Gastrocnemius medialis (tissue), 4 donors: ENCODE measurements at regions not wholly inside any gene's neighbourhood (a gene's known extent, or its start where the extent isn't known, plus 50 kb on each side); places are given as distances from the start of the nearest gene placed in this dataset.

Experiments used
- ATAC-seq, 2 donors: fragments of 150-250 bp; one replicate each; pipeline ENCODE4 v1.9.1; 2016
- DNase-seq, 2 donors: peaks; one replicate each; pipeline ENCODE4 v3.0.0-alpha.2; 2019
- H3K27ac ChIP-seq, 4 donors: fragments of 200-600 bp; sonication (generic); 1 replicate in 1 of 4; 2 replicates in 3 of 4; pipeline ENCODE4 v1.5.1; 2016 to 2018; ENCODE audit warnings: mild to moderate bottlenecking in 2 of 4, moderate library complexity in 1 of 4
- H3K27me3 ChIP-seq, 3 donors: fragments of 200-600 bp; sonication (generic) in 2 of 3; 1 replicate in 1 of 3; 2 replicates in 2 of 3; pipeline versions ENCODE4 v1.5.1 to v1.6.0; 2016 to 2019; ENCODE audit warnings: mild to moderate bottlenecking in 1 of 3, moderate library complexity in 1 of 3
- H3K36me3 ChIP-seq, 2 donors: fragments of 200-600 bp; sonication (generic) in 1 of 2; one replicate each; pipeline ENCODE4 v1.5.1; 2017 to 2018
- H3K4me1 ChIP-seq, 2 donors: fragments of 200-600 bp; sonication (generic) in 1 of 2; one replicate each; pipeline ENCODE4 v1.5.1; 2016 to 2017; ENCODE audit warnings: mild to moderate bottlenecking in 2 of 2
- H3K4me3 ChIP-seq, 4 donors: fragments of 200-600 bp; sonication (generic) in 3 of 4; 1 replicate in 1 of 4; 2 replicates in 3 of 4; pipeline ENCODE4 v1.5.1; 2016 to 2019; ENCODE audit warnings: mild to moderate bottlenecking in 2 of 4
- H3K9me3 ChIP-seq, 3 donors: fragments of 200-600 bp; sonication (generic) in 2 of 3; 1 replicate in 1 of 3; 2 replicates in 2 of 3; pipeline ENCODE4 v1.5.1; 2016 to 2019
- POLR2A ChIP-seq, 2 donors: fragments of 450-650 bp; IDR thresholded peaks; one replicate each; pipeline ENCODE4 v1.6.1; 2017; ENCODE audit warnings: antibody characterized with exemption in 2 of 2, mild to moderate bottlenecking in 2 of 2, moderate library complexity in 2 of 2
- in situ Hi-C, 4 donors: fragments of 200-750 bp; cut with MboI; loops; one replicate each; pipeline versions ENCODE4 v1.15.0 to v1.8.0; 2017; ENCODE audit warnings: low sequenced_read_pairs in 4 of 4
- intact Hi-C: fragments of 100-400 bp; cut with DNase I; formaldehyde crosslinking; loops from one replicate; pipeline ENCODE4 v1.15.1; 2023; ENCODE audit warnings: low total_unique reads
- TF ChIP-seq, protein P1 (sequence below), 5 experiments: fragments of 450-650 bp in 3 of 5; fragments of 200-600 bp in 2 of 5; sonication (generic) in 2 of 5; IDR thresholded peaks in 4 of 5; conservative IDR thresholded peaks in 1 of 5; 1 replicate in 4 of 5; 2 replicates in 1 of 5; pipeline ENCODE4 v1.5.1; 2016 to 2019; ENCODE audit warnings: antibody characterized with exemption in 5 of 5, mild to moderate bottlenecking in 3 of 5, moderate library complexity in 3 of 5

DNA sequence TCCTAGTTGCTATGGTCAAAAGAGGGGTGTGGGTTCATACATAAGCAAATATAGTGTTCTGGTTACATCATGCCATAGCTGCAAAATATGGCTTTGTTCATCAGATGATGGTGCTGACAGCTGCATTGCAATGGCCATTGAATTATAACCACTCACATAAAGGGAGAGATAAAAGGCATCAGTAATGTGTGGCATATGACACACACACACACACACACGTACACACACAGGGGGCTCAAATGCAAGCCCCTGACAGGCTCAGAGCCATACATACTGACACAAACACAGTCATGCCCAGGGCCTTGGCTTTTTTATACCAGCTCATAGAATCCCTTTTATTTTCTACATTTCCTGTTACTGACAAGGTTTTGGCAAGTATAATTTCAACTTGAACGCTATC, 698.9 kb downstream of the BCL11B start:
- Histone ChIP-seq H3K4me3 (no peak overlapping the region), H3K9me3 (no peaks in the 10 kb centered on the region), H3K4me1 (no peaks in the 10 kb centered on the region), H3K36me3 (no peaks in the 10 kb centered on the region), H3K27ac (no peak overlapping the region), H3K27me3 (no peaks in the 10 kb centered on the region)
- TF ChIP-seq, protein P1, sequence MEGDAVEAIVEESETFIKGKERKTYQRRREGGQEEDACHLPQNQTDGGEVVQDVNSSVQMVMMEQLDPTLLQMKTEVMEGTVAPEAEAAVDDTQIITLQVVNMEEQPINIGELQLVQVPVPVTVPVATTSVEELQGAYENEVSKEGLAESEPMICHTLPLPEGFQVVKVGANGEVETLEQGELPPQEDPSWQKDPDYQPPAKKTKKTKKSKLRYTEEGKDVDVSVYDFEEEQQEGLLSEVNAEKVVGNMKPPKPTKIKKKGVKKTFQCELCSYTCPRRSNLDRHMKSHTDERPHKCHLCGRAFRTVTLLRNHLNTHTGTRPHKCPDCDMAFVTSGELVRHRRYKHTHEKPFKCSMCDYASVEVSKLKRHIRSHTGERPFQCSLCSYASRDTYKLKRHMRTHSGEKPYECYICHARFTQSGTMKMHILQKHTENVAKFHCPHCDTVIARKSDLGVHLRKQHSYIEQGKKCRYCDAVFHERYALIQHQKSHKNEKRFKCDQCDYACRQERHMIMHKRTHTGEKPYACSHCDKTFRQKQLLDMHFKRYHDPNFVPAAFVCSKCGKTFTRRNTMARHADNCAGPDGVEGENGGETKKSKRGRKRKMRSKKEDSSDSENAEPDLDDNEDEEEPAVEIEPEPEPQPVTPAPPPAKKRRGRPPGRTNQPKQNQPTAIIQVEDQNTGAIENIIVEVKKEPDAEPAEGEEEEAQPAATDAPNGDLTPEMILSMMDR (IDR thresholded peaks at IDR 0.05 in 4 of 5, conservative IDR thresholded peaks at IDR 0.05 in 1 of 5), result no peak
- no peak for TF ChIP-seq POLR2A (IDR thresholded peaks at IDR 0.05)
- ATAC-seq (no peak), DNase-seq (no peak)
- in situ Hi-C loops, result no loop called here
- intact Hi-C loops, result no loop called here

DNA sequence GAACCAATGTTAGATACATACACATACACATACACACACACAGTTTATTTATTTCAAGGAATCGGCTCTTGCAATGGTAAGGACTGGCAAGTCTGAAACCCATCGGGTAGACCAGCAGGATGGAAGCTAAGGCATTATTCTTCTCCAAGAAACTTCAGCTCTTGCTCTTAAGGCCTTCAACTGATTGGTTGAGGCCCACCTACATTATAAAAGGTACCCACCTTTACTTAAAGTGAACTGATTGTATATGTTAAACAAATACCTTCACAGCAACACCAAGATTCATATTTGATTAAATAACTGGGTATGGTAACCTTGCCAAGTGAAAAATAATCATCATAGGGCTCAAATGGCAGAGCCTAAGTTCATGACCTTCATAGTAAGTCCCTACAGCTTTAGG, 695.5 kb downstream of the BCL11B start:
- Histone ChIP-seq H3K4me1 (no peaks in the 10 kb centered on the region), H3K4me3 (no peak overlapping the region), H3K27ac (no peak overlapping the region), H3K36me3 (no peaks in the 10 kb centered on the region), H3K9me3 (no peaks in the 10 kb centered on the region), H3K27me3 (no peaks in the 10 kb centered on the region)
- in situ Hi-C loops, result no loop called here
- ATAC-seq (no peak), DNase-seq (no peak)
- TF ChIP-seq, protein P1 (IDR thresholded peaks at IDR 0.05 in 4 of 5, conservative IDR thresholded peaks at IDR 0.05 in 1 of 5), result no peak
- TF ChIP-seq POLR2A (IDR thresholded peaks at IDR 0.05), result no peak
- intact Hi-C loops, result no loop called here

DNA sequence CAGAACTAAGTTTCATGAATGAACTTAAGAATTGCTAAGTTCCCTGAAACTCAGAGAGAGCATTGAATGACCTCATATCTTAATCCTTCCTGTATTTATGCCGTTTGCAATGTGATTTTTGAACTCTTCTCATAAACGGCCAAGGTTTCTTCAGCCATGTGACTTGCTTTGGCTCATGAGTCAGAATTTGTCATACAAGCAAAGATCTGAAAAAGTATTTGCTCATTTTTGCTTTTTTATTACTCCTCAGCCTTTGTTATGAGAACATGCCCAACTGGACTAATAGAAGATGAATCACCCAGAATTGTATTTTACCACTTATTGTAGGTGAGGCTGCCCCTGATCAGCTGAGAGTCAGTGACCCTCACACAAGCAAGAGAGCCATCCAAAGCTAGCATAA, 693.8 kb downstream of the BCL11B start:
- Histone ChIP-seq H3K27me3 (no peaks in the 10 kb centered on the region), H3K4me1 (no peaks in the 10 kb centered on the region), H3K27ac (no peak overlapping the region), H3K9me3 (no peaks in the 10 kb centered on the region), H3K4me3 (no peak overlapping the region), H3K36me3 (no peaks in the 10 kb centered on the region)
- TF ChIP-seq, protein P1 (IDR thresholded peaks at IDR 0.05 in 4 of 5, conservative IDR thresholded peaks at IDR 0.05 in 1 of 5), result no peak
- no peak for TF ChIP-seq POLR2A (IDR thresholded peaks at IDR 0.05)
- in situ Hi-C loops, result no loop called here
- ATAC-seq (no peak), DNase-seq (no peak)
- intact Hi-C loops, result no loop called here

DNA sequence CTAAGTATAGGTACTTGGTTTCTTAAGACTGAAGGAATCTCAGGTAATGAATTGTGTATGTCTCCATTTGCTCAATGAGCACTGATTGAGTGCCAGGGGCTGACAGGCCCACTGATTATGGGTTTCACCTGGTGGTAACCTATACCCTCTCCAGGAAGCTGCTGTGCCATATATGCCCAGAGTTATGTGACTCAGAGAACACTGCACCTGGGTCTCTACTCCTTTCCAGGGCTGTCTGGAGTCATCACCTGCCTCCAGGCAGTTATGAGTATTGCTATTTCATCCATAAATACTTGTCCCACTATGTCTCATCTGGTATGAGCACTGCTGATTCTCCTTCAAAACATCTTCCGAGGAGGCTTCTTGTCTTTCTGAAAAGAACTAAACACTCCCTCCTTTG, 692.9 kb downstream of the BCL11B start:
- no peaks in the 10 kb centered on the region for H3K36me3 ChIP-seq

More for the DNA sequence above, 692.9 kb downstream of the BCL11B start:
- intact Hi-C loops (no loop called here), in situ Hi-C loops (no loop called here)
- Histone ChIP-seq H3K27ac (no peak overlapping the region), H3K4me1 (no peaks in the 10 kb centered on the region), H3K27me3 (no peaks in the 10 kb centered on the region), H3K9me3 (no peaks in the 10 kb centered on the region), H3K4me3 (no peak overlapping the region)
- DNase-seq, result no peak
- ATAC-seq, result no peak
- TF ChIP-seq, protein P1 (IDR thresholded peaks at IDR 0.05 in 4 of 5, conservative IDR thresholded peaks at IDR 0.05 in 1 of 5), result no peak
- no peak for TF ChIP-seq POLR2A (IDR thresholded peaks at IDR 0.05)
